HL-60 (cell line): ENCODE measurements at regions not wholly inside any gene's neighbourhood (a gene's known extent, or its start where the extent isn't known, plus 50 kb on each side); places are given as distances from the start of the nearest gene placed in this dataset.

Experiments used
- DNase-seq, 2 experiments: peaks; one replicate each; pipeline ENCODE4 v3.0.0-alpha.2; 2010 to 2020; ENCODE audit warnings: low read depth in 1 of 2, low spot score in 1 of 2
- H3K27ac ChIP-seq: fragments of 250-450 bp; sonication (Bioruptor Pico); replicated peaks from 2 replicates; pipeline ENCODE4 v1.5.1; 2020; ENCODE audit warnings: mild to moderate bottlenecking, moderate library complexity
- H3K27me3 ChIP-seq: fragments of 250-450 bp; sonication (Bioruptor Pico); 2 replicates; pipeline ENCODE4 v1.5.1; 2021; ENCODE audit warnings: mild to moderate bottlenecking, moderate library complexity; ENCODE audit not compliant: insufficient read depth, poor library complexity, severe bottlenecking
- H3K4me3 ChIP-seq: replicated peaks from 2 replicates; pipeline ENCODE4 v1.5.1; 2011; ENCODE audit warnings: mild to moderate bottlenecking, control low read depth, low read length; ENCODE audit not compliant: insufficient read depth
- GABPA ChIP-seq: IDR thresholded peaks from 2 replicates; pipeline ENCODE4 v1.6.1; 2012; ENCODE audit warnings: low read depth
- POLR2AphosphoS5 ChIP-seq: IDR thresholded peaks from 2 replicates; pipeline ENCODE4 v1.6.1; 2012; ENCODE audit warnings: low read depth
- SPI1 ChIP-seq: IDR thresholded peaks from 2 replicates; pipeline ENCODE4 v1.6.1; 2012; ENCODE audit warnings: low read depth, mild to moderate bottlenecking, borderline replicate concordance
- TF ChIP-seq, protein P1 (sequence below): IDR thresholded peaks from 2 replicates; pipeline ENCODE4 v1.6.1; 2012; ENCODE audit warnings: low read depth; ENCODE audit not compliant: insufficient replicate concordance
- TF ChIP-seq, protein P2 (sequence below): IDR thresholded peaks from one replicate; pipeline ENCODE4 v1.5.1; 2011; ENCODE audit warnings: low read length, control low read depth, inconsistent platforms; ENCODE audit not compliant: insufficient read depth

DNA sequence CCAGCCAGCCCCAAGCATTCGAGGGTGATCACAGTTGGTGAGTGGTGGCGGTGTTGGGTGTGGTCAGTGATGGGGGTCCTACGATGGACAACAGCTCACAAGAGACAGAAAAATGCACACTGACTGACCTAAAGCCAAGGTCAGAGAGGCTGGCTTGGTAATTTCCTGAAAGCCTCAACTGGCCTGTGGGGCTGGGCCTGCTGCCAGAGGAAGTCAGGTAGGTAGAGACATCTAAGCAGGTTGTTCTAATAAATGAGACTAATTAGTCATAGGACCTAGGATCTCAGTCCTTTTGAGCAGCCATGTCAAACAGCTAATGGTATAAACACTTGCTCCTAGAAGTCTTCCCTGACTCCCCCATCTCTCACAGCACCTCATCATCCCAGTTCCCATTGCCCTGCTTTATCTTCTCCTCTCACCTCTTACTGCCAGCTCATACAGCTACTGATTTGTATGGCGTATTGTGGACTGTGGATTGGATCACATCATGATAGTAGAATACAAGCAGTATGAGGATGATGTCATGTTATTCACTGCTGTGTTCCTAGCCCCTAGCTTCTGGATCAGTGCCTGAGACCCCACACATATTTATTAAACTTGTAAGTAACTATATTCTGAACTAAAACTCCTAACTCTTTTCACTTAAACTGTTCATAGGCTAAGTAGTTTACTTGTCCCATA, 262.9 kb upstream of the KLHL29 start:
- no peaks in the 10 kb centered on the region for H3K27me3 ChIP-seq
- no peak for TF ChIP-seq SPI1
- no peak for TF ChIP-seq POLR2AphosphoS5
- TF ChIP-seq, protein P1, sequence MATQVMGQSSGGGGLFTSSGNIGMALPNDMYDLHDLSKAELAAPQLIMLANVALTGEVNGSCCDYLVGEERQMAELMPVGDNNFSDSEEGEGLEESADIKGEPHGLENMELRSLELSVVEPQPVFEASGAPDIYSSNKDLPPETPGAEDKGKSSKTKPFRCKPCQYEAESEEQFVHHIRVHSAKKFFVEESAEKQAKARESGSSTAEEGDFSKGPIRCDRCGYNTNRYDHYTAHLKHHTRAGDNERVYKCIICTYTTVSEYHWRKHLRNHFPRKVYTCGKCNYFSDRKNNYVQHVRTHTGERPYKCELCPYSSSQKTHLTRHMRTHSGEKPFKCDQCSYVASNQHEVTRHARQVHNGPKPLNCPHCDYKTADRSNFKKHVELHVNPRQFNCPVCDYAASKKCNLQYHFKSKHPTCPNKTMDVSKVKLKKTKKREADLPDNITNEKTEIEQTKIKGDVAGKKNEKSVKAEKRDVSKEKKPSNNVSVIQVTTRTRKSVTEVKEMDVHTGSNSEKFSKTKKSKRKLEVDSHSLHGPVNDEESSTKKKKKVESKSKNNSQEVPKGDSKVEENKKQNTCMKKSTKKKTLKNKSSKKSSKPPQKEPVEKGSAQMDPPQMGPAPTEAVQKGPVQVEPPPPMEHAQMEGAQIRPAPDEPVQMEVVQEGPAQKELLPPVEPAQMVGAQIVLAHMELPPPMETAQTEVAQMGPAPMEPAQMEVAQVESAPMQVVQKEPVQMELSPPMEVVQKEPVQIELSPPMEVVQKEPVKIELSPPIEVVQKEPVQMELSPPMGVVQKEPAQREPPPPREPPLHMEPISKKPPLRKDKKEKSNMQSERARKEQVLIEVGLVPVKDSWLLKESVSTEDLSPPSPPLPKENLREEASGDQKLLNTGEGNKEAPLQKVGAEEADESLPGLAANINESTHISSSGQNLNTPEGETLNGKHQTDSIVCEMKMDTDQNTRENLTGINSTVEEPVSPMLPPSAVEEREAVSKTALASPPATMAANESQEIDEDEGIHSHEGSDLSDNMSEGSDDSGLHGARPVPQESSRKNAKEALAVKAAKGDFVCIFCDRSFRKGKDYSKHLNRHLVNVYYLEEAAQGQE = no peak
- TF ChIP-seq GABPA = no peak
- TF ChIP-seq, protein P2, sequence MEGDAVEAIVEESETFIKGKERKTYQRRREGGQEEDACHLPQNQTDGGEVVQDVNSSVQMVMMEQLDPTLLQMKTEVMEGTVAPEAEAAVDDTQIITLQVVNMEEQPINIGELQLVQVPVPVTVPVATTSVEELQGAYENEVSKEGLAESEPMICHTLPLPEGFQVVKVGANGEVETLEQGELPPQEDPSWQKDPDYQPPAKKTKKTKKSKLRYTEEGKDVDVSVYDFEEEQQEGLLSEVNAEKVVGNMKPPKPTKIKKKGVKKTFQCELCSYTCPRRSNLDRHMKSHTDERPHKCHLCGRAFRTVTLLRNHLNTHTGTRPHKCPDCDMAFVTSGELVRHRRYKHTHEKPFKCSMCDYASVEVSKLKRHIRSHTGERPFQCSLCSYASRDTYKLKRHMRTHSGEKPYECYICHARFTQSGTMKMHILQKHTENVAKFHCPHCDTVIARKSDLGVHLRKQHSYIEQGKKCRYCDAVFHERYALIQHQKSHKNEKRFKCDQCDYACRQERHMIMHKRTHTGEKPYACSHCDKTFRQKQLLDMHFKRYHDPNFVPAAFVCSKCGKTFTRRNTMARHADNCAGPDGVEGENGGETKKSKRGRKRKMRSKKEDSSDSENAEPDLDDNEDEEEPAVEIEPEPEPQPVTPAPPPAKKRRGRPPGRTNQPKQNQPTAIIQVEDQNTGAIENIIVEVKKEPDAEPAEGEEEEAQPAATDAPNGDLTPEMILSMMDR = no peak
- DNase-seq = no peak
- no peak overlapping the region for H3K4me3 ChIP-seq
- no peak overlapping the region for H3K27ac ChIP-seq

DNA sequence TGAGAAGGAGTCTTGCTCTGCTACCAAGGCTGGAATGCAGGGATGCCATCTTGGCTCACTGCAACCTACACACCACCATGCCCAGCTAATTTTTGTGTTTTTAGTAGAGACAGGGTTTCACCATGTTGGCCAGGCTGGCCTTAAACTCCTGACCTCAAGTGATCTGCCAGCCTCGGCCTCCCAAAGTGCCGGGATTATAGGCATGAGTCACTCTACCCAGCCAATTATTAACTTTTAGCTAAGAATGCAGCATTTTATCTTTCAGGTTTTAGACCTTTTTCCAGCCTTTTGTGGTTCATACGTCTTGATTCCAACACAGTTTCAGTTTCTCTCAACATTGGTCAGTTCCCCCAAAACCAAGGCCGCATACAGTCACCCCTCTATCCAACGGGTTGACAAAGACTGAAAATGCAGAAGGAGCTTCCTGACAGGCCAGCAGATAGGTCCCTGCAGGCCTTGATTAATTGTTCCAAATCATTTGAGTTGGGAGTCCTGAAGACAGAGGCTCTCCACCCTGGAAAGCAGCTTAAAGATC, 262.2 kb upstream of the KLHL29 start:
- Histone ChIP-seq H3K27ac (no peak overlapping the region), H3K27me3 (no peaks in the 10 kb centered on the region), H3K4me3 (no peak overlapping the region)
- no peak for DNase-seq
- TF ChIP-seq GABPA (no peak), POLR2AphosphoS5 (no peak)
- TF ChIP-seq, protein P1 = no peak
- TF ChIP-seq, protein P2 = no peak

DNA sequence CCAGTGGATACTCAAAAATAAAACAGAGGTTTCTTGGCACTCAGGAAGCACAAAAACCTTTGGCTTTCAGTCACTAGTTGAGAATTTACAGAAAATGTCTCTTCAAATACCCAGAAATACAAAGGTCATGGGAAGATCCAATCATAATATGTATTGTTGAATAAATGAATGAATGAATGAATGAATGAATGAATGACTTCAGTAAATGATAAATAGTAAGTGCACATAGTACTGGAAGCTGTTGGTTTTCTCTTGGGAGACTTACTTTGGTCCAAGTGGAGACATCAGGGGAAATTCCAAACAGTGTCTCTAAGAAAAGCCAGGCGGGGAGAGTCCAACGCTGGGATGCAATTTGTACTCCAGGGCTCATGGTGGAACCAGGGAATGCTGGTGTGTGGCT, 261.3 kb upstream of the KLHL29 start:
- DNase-seq = no peak
- Histone ChIP-seq H3K27me3 (no peaks in the 10 kb centered on the region), H3K4me3 (no peak overlapping the region), H3K27ac (no peak overlapping the region)
- TF ChIP-seq POLR2AphosphoS5 (no peak), SPI1 (no peak), GABPA (no peak)
- TF ChIP-seq, protein P1 = no peak
- TF ChIP-seq, protein P2 = no peak
